Osteoblast (primary cell): ENCODE measurements at regions not wholly inside any gene's neighbourhood (a gene's known extent, or its start where the extent isn't known, plus 50 kb on each side); places are given as distances from the start of the nearest gene placed in this dataset.

Experiments used
- DNase-seq: peaks from one replicate; pipeline ENCODE4 v3.0.0; 2011; ENCODE audit warnings: low spot score, mixed read lengths; ENCODE audit not compliant: insufficient read length; ENCODE audit errors: missing footprints
- H2AFZ ChIP-seq: 2 replicates; pipeline ENCODE4 v1.6.0; 2011; ENCODE audit warnings: mild to moderate bottlenecking, low read length
- H3K27ac ChIP-seq: 2 replicates; pipeline ENCODE4 v1.5.1; 2011; ENCODE audit warnings: mild to moderate bottlenecking, low read depth, low read length, moderate library complexity
- H3K27me3 ChIP-seq: 2 replicates; pipeline ENCODE4 v1.6.0; 2012; ENCODE audit warnings: mild to moderate bottlenecking, control low read depth, inconsistent platforms, low read length, moderate library complexity; ENCODE audit not compliant: insufficient read depth
- H3K36me3 ChIP-seq: 2 replicates; pipeline ENCODE4 v1.5.1; 2011; ENCODE audit warnings: mild to moderate bottlenecking, low read length, control low read depth, moderate library complexity; ENCODE audit not compliant: insufficient read depth
- H3K4me1 ChIP-seq: 2 replicates; pipeline ENCODE4 v1.5.1; 2011; ENCODE audit warnings: mild to moderate bottlenecking, low read length, control low read depth, moderate library complexity; ENCODE audit not compliant: insufficient read depth
- H3K4me2 ChIP-seq: 2 replicates; pipeline ENCODE4 v1.6.0; 2011; ENCODE audit warnings: mild to moderate bottlenecking, low read length; ENCODE audit not compliant: insufficient read depth
- H3K4me3 ChIP-seq: fragments of 200-600 bp; sonication (generic); 3 replicates; pipeline ENCODE4 v1.5.1; 2012; ENCODE audit warnings: mild to moderate bottlenecking, low read length, inconsistent platforms; ENCODE audit not compliant: insufficient read depth
- H3K79me2 ChIP-seq: 2 replicates; pipeline ENCODE4 v1.6.0; 2012; ENCODE audit warnings: mild to moderate bottlenecking, low read length, control low read depth, inconsistent platforms; ENCODE audit not compliant: insufficient read depth
- H3K9me3 ChIP-seq: 2 replicates; pipeline ENCODE4 v1.5.1; 2011; ENCODE audit warnings: low read depth, low read length, control low read depth
- H4K20me1 ChIP-seq: 2 replicates; pipeline ENCODE4 v1.6.0; 2012; ENCODE audit warnings: mild to moderate bottlenecking, low read length, control low read depth; ENCODE audit not compliant: insufficient read depth
- TF ChIP-seq, protein P1 (sequence below): IDR thresholded peaks from 2 replicates; pipeline ENCODE4 v1.5.1; 2011; ENCODE audit warnings: mild to moderate bottlenecking, low read depth, low read length, moderate library complexity; ENCODE audit errors: extremely low read depth

DNA sequence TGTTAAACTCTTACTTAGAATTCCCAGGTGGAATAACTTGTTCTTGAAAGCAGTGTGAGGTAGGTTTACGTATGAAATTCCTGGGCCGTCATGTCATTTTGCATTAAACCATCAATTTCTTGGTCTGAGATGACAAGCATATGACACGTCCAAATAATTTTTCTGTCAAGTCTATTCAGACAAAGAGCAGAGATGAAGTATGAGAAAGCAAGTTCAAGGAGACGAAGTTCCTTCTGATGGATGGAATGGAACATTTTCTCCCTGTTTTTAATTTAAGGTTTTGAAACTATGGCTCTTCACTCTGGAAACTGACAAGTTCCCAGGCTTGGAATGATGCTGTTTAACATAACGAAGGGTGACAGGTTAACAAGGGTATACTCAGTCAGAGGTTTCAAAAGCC is 252.8 kb upstream of the SFRP2 start:
- H3K36me3 ChIP-seq: no peaks in the 10 kb centered on the region
- TF ChIP-seq, protein P1, sequence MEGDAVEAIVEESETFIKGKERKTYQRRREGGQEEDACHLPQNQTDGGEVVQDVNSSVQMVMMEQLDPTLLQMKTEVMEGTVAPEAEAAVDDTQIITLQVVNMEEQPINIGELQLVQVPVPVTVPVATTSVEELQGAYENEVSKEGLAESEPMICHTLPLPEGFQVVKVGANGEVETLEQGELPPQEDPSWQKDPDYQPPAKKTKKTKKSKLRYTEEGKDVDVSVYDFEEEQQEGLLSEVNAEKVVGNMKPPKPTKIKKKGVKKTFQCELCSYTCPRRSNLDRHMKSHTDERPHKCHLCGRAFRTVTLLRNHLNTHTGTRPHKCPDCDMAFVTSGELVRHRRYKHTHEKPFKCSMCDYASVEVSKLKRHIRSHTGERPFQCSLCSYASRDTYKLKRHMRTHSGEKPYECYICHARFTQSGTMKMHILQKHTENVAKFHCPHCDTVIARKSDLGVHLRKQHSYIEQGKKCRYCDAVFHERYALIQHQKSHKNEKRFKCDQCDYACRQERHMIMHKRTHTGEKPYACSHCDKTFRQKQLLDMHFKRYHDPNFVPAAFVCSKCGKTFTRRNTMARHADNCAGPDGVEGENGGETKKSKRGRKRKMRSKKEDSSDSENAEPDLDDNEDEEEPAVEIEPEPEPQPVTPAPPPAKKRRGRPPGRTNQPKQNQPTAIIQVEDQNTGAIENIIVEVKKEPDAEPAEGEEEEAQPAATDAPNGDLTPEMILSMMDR: no peak
- no peak overlapping the region for H3K4me3 ChIP-seq

DNA sequence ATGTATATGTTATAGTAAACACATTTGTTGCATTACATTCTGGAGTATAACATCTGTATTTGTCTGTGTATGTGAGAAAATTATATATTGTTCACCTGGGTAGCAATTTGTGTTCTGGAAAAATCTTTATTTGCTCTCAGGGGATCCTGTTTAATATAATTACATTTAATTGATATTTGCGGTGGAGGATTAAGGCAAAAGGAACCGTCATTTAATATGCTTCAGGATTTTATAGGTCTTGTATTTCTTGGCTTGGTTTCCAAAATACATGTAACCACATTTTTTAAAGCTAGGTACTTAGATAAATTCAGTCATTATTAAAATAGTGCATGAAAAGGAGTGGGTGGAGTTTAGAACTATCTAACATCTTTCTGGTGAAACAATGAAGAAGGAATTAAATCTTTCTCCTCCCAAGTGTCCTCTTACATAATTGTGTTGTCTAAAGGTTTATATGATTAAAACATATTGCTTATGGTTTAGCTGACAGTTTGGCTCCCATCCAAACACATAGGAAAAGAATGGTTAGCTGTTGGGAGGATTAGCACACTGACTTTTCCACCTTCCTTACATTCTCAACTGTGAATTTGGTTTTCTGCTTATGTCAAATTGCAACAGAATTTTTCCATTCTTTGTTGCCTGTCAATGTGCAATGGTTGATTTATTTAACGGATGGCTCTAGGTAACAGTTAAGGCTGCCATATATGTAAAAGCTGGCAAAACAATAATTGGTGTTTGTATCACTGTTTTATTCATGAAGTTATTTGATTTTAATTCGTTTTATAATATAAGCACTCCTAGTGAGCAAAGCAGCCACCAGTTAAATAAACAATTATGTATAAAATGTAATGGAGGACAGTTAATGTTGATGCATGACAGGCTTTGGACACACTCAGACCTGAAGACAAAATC is 250.8 kb upstream of the SFRP2 start:
- Histone ChIP-seq H3K27me3 (no peaks in the 10 kb centered on the region), H3K9me3 (no peaks in the 10 kb centered on the region), H3K36me3 (no peaks in the 10 kb centered on the region), H3K4me1 (no peaks in the 10 kb centered on the region), H3K4me2 (no peak overlapping the region), H4K20me1 (no peaks in the 10 kb centered on the region), H3K79me2 (no peaks in the 10 kb centered on the region), H2AFZ (no peak overlapping the region), H3K4me3 (no peak overlapping the region), H3K27ac (no peak overlapping the region)
- DNase-seq: no peak
- TF ChIP-seq, protein P1: no peak

More for the DNA sequence above, 252.8 kb upstream of the SFRP2 start:
- Histone ChIP-seq H3K79me2 (no peaks in the 10 kb centered on the region), H3K27ac (no peak overlapping the region), H3K9me3 (no peaks in the 10 kb centered on the region), H3K27me3 (no peaks in the 10 kb centered on the region), H4K20me1 (no peaks in the 10 kb centered on the region), H2AFZ (no peak overlapping the region), H3K4me2 (no peak overlapping the region), H3K4me1 (no peaks in the 10 kb centered on the region)
- DNase-seq: no peak

DNA sequence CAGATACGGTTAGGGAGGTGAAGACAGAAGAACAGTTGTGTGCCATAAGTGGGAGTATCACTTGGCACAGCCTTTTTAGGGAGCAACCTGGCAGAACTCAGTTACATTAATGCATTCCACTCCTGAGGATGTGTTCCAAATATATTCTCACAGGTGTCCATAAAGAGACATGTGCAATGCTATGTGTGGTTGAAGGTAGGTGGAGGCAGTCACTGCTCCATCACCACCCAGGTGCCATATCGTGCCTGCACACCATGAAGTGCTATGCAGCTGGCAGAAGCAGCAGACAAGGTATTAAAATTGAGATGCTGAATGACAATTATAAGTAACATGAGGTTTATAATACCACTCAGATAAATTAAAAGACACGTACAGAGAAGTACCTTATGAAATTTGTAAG is 248.0 kb upstream of the SFRP2 start:
- Histone ChIP-seq H3K27ac (no peak overlapping the region), H3K79me2 (no peaks in the 10 kb centered on the region), H3K36me3 (no peaks in the 10 kb centered on the region), H3K4me3 (no peak overlapping the region), H3K9me3 (no peaks in the 10 kb centered on the region), H2AFZ (no peak overlapping the region), H3K4me1 (no peaks in the 10 kb centered on the region), H4K20me1 (no peaks in the 10 kb centered on the region), H3K4me2 (no peak overlapping the region), H3K27me3 (no peaks in the 10 kb centered on the region)
- TF ChIP-seq, protein P1: no peak
- no peak for DNase-seq

DNA sequence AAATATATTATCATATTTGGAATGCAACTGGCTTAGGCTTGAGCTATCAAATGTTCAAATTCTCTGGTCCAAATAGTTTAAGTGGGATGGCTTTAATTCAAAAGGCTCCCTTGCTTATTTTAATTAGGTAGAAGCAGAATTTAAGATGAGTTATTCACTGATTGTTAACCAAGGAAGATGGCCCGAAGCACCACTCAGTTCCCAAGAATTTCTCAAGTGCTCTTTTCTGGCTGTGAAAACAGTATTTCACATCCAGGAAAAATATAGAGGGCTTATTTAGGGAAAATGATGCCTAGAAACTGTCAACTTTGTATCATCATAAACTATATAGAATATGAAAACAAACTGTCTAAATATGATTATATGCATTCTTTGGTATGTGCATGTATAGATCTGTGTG is 246.5 kb upstream of the SFRP2 start:
- no peaks in the 10 kb centered on the region for H4K20me1 ChIP-seq
- no peaks in the 10 kb centered on the region for H3K4me1 ChIP-seq
- no peaks in the 10 kb centered on the region for H3K36me3 ChIP-seq
- H3K4me3 ChIP-seq: no peak overlapping the region
- no peak for DNase-seq
- no peaks in the 10 kb centered on the region for H3K27me3 ChIP-seq
- H3K79me2 ChIP-seq: no peaks in the 10 kb centered on the region
- no peaks in the 10 kb centered on the region for H3K9me3 ChIP-seq
- H3K27ac ChIP-seq: no peak overlapping the region
- TF ChIP-seq, protein P1: no peak
- no peak overlapping the region for H3K4me2 ChIP-seq
- H2AFZ ChIP-seq: no peak overlapping the region
